H9 (cell line): ENCODE measurements at regions not wholly inside any gene's neighbourhood (a gene's known extent, or its start where the extent isn't known, plus 50 kb on each side); places are given as distances from the start of the nearest gene placed in this dataset.

ENCODE experiments used
- DNase-seq: peaks from one replicate; pipeline ENCODE4 v3.0.0-alpha.2; 2017
- H2AFZ ChIP-seq: one replicate; pipeline ENCODE4 v1.6.1; 2013; ENCODE audit warnings: mild to moderate bottlenecking, low read length, control low read depth, moderate library complexity
- H2AK5ac ChIP-seq: 2 replicates; pipeline ENCODE4 v1.6.1; 2013; ENCODE audit warnings: low read length, control low read depth, mixed read lengths; ENCODE audit not compliant: insufficient read length
- H2BK120ac ChIP-seq: one replicate; pipeline ENCODE4 v1.6.1; 2013; ENCODE audit warnings: low read depth, mild to moderate bottlenecking, low read length, control low read depth, inconsistent platforms; ENCODE audit not compliant: poor library complexity, severe bottlenecking
- H2BK12ac ChIP-seq: 2 replicates; pipeline ENCODE4 v1.6.1; 2013; ENCODE audit warnings: low read length, control low read depth, mixed read lengths, low read depth; ENCODE audit not compliant: insufficient read length
- H2BK15ac ChIP-seq: 2 replicates; pipeline ENCODE4 v1.6.1; 2013; ENCODE audit warnings: low read depth, low read length, control low read depth
- H2BK20ac ChIP-seq: one replicate; pipeline ENCODE4 v1.6.1; 2013; ENCODE audit warnings: low read depth, mild to moderate bottlenecking, low read length, control low read depth, inconsistent platforms; ENCODE audit not compliant: poor library complexity, severe bottlenecking
- H2BK5ac ChIP-seq: 2 replicates; pipeline ENCODE4 v1.6.1; 2013; ENCODE audit warnings: low read length, control low read depth, mixed read lengths; ENCODE audit not compliant: insufficient read length
- H3K14ac ChIP-seq: 2 replicates; pipeline ENCODE4 v1.6.1; 2013; ENCODE audit warnings: low read length, control low read depth; ENCODE audit not compliant: insufficient read depth
- H3K18ac ChIP-seq: 2 replicates; pipeline ENCODE4 v1.6.1; 2013; ENCODE audit warnings: low read depth, mild to moderate bottlenecking, mixed read lengths, low read length, control low read depth; ENCODE audit not compliant: insufficient read length
- H3K23ac ChIP-seq: 2 replicates; pipeline ENCODE4 v1.6.1; 2013; ENCODE audit warnings: low read length, control low read depth, mixed read lengths, low read depth; ENCODE audit not compliant: insufficient read length
- H3K23me2 ChIP-seq: 2 replicates; pipeline ENCODE4 v1.6.1; 2013; ENCODE audit warnings: low read depth, mild to moderate bottlenecking, mixed read lengths, low read length, control low read depth; ENCODE audit not compliant: insufficient read length, poor library complexity, severe bottlenecking
- H3K27ac ChIP-seq: 2 replicates; pipeline ENCODE4 v1.5.1; 2013; ENCODE audit warnings: low read length, control low read depth, mixed read lengths, low read depth; ENCODE audit not compliant: insufficient read length
- H3K27me3 ChIP-seq: 2 replicates; pipeline ENCODE4 v1.6.1; 2013; ENCODE audit warnings: low read length, control low read depth, inconsistent platforms; ENCODE audit not compliant: insufficient read depth
- H3K4ac ChIP-seq: 2 replicates; pipeline ENCODE4 v1.6.1; 2013; ENCODE audit warnings: low read depth, mild to moderate bottlenecking, control low read depth, inconsistent platforms, low read length, moderate library complexity
- H3K4me1 ChIP-seq: 2 replicates; pipeline ENCODE4 v1.6.1; 2013; ENCODE audit warnings: low read length, control low read depth, inconsistent platforms; ENCODE audit not compliant: insufficient read depth
- H3K4me2 ChIP-seq: 2 replicates; pipeline ENCODE4 v1.6.1; 2013; ENCODE audit warnings: low read length, control low read depth, mixed read lengths; ENCODE audit not compliant: insufficient read length, insufficient read depth
- H3K56ac ChIP-seq: 2 replicates; pipeline ENCODE4 v1.6.1; 2013; ENCODE audit warnings: low read depth, mild to moderate bottlenecking, mixed read lengths, low read length, control low read depth; ENCODE audit not compliant: insufficient read length
- H3K79me1 ChIP-seq: 2 replicates; pipeline ENCODE4 v1.6.1; 2013; ENCODE audit warnings: low read depth, mild to moderate bottlenecking, moderate library complexity, low read length, control low read depth, inconsistent platforms; ENCODE audit not compliant: insufficient read depth, poor library complexity, severe bottlenecking
- H3K79me2 ChIP-seq: 2 replicates; pipeline ENCODE4 v1.6.1; 2013; ENCODE audit warnings: low read length, control low read depth, inconsistent platforms; ENCODE audit not compliant: insufficient read depth
- H3K9ac ChIP-seq: 2 replicates; pipeline ENCODE4 v1.6.1; 2013; ENCODE audit warnings: low read length, control low read depth, mixed read lengths; ENCODE audit not compliant: insufficient read length; ENCODE audit errors: extremely low read depth
- H3K9me3 ChIP-seq: one replicate; pipeline ENCODE4 v1.6.1; 2013; ENCODE audit warnings: low read depth, low read length, inconsistent platforms; ENCODE audit not compliant: control insufficient read depth
- H3T11ph ChIP-seq: one replicate; pipeline ENCODE4 v1.6.1; 2013; ENCODE audit warnings: mild to moderate bottlenecking, low read length, control low read depth, inconsistent platforms
- H4K20me1 ChIP-seq: one replicate; pipeline ENCODE4 v1.6.1; 2013; ENCODE audit not compliant: control insufficient read depth, insufficient read length, insufficient read depth
- H4K5ac ChIP-seq: 2 replicates; pipeline ENCODE4 v1.6.1; 2013; ENCODE audit warnings: low read depth, mild to moderate bottlenecking, mixed read lengths, low read length, control low read depth; ENCODE audit not compliant: insufficient read length
- H4K8ac ChIP-seq: replicated peaks from 2 replicates; pipeline ENCODE4 v1.6.1; 2013; ENCODE audit warnings: low read length, control low read depth, mixed read lengths, low read depth; ENCODE audit not compliant: insufficient read length
- H4K91ac ChIP-seq: 2 replicates; pipeline ENCODE4 v1.6.1; 2013; ENCODE audit warnings: low read depth, mild to moderate bottlenecking, moderate library complexity, mixed read lengths, low read length, control low read depth; ENCODE audit not compliant: insufficient read length
- H3K27ac Mint-ChIP-seq, 3 experiments: 2 replicates in 2 of 3; 3 replicates in 1 of 3; pipeline ENCODE4 v1.8.0; 2020 to 2021; ENCODE audit warnings: mixed read lengths in 3 of 3, mild to moderate bottlenecking in 1 of 3, moderate library complexity in 1 of 3
- H3K27me3 Mint-ChIP-seq: 2 replicates; pipeline ENCODE4 v1.8.0; 2021; ENCODE audit warnings: low read depth, mild to moderate bottlenecking, moderate library complexity, mixed read lengths
- H3K36me3 Mint-ChIP-seq, 3 experiments: 2 replicates in 2 of 3; 3 replicates in 1 of 3; pipeline ENCODE4 v1.8.0; 2020 to 2021; ENCODE audit warnings: low read depth in 3 of 3, mixed read lengths in 3 of 3; ENCODE audit not compliant: insufficient read depth in 1 of 3
- H3K4me1 Mint-ChIP-seq, 2 experiments: 2 replicates each; pipeline ENCODE4 v1.8.0; 2020; ENCODE audit warnings: mixed read lengths in 2 of 2
- H3K4me3 Mint-ChIP-seq, 2 experiments: 2 replicates in 1 of 2; 3 replicates in 1 of 2; pipeline ENCODE4 v1.8.0; 2020 to 2021; ENCODE audit warnings: mild to moderate bottlenecking in 2 of 2, mixed read lengths in 2 of 2, moderate library complexity in 1 of 2
- H3K9me3 Mint-ChIP-seq, 2 experiments: 2 replicates in 1 of 2; 3 replicates in 1 of 2; pipeline ENCODE4 v1.8.0; 2020; ENCODE audit warnings: mild to moderate bottlenecking in 2 of 2, mixed read lengths in 2 of 2, moderate library complexity in 1 of 2
- WGBS: extraction: QIAGEN DNeasy Blood & Tissue Kit; methylation state at CpG from one replicate; pipeline ENCODE4 v1.1.7; 2013; ENCODE audit warnings: missing lambda C conversion rate, low lambda C conversion rate, mixed read lengths; ENCODE audit not compliant: insufficient read length; ENCODE audit errors: extremely low coverage; 5-methylcytosine and 5-hydroxymethylcytosine counted together
- TF ChIP-seq, protein P1 (sequence below): fragments of 200-600 bp; sonication (generic); conservative IDR thresholded peaks from 3 replicates; pipeline ENCODE4 v1.8.0; 2021; ENCODE audit warnings: antibody characterized with exemption, mild to moderate bottlenecking

DNA sequence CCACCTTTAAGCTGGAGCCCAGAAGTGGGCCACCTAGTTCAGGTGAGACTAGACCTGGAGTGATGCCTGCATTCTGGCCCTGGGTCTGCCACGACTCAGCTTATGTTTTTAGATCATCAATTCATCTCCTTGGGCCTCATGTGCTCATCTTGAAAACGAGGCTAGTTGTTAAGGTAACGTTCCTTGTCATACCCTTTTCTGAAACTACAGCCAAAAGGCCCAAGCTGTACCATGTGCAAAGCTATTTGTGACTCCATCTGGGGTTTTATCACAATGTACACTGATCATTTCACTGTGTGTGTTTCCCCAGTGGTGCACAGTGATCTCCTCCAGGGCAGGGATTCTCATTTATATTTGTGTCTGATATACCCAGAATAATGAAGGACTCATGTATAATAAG lies 138.4 kb upstream of the COPS8 start:
- H3K4me1 ChIP-seq: no peaks in the 10 kb centered on the region
- H3K9ac ChIP-seq: no peak overlapping the region
- no peak overlapping the region for H2AK5ac ChIP-seq
- no peak overlapping the region for H2BK120ac ChIP-seq
- peaks cover 6 to 13% (median 10%) of the 10 kb centered on the region in 3 experiments for H3K36me3 Mint-ChIP-seq
- no peak overlapping the region for H2BK15ac ChIP-seq
- peaks cover 13 to 17% of the 10 kb centered on the region in 2 experiments for H3K4me1 Mint-ChIP-seq
- H3K27ac ChIP-seq: no peak overlapping the region
- no peak overlapping the region for H4K8ac ChIP-seq
- H2BK20ac ChIP-seq: no peak overlapping the region
- H3K79me2 ChIP-seq: no peaks in the 10 kb centered on the region
- H3K4me3 Mint-ChIP-seq: no peak overlapping the region
- no peak overlapping the region for H4K5ac ChIP-seq
- H3T11ph ChIP-seq: no peak overlapping the region
- H3K18ac ChIP-seq: no peak overlapping the region
- no peak overlapping the region for H2BK12ac ChIP-seq
- no peak overlapping the region for H2AFZ ChIP-seq
- H3K4ac ChIP-seq: no peak overlapping the region
- no peak overlapping the region for H3K14ac ChIP-seq
- H3K27me3 ChIP-seq: no peaks in the 10 kb centered on the region
- no peak overlapping the region for H3K4me2 ChIP-seq
- no peak for DNase-seq
- peaks cover 13% of the 10 kb centered on the region in 2 experiments for H3K9me3 Mint-ChIP-seq
- no peaks in the 10 kb centered on the region for H3K23me2 ChIP-seq
- TF ChIP-seq, protein P1, sequence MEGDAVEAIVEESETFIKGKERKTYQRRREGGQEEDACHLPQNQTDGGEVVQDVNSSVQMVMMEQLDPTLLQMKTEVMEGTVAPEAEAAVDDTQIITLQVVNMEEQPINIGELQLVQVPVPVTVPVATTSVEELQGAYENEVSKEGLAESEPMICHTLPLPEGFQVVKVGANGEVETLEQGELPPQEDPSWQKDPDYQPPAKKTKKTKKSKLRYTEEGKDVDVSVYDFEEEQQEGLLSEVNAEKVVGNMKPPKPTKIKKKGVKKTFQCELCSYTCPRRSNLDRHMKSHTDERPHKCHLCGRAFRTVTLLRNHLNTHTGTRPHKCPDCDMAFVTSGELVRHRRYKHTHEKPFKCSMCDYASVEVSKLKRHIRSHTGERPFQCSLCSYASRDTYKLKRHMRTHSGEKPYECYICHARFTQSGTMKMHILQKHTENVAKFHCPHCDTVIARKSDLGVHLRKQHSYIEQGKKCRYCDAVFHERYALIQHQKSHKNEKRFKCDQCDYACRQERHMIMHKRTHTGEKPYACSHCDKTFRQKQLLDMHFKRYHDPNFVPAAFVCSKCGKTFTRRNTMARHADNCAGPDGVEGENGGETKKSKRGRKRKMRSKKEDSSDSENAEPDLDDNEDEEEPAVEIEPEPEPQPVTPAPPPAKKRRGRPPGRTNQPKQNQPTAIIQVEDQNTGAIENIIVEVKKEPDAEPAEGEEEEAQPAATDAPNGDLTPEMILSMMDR: no peak
- H4K91ac ChIP-seq: no peak overlapping the region
- no peak overlapping the region for H3K56ac ChIP-seq
- H3K9me3 ChIP-seq: no peaks in the 10 kb centered on the region
- no peak overlapping the region for H3K27ac Mint-ChIP-seq
- no peaks in the 10 kb centered on the region for H3K79me1 ChIP-seq
- H3K23ac ChIP-seq: no peak overlapping the region
- H2BK5ac ChIP-seq: no peak overlapping the region
- no CpG with 5 or more reads among the region's 3 CpGs for WGBS
- H3K27me3 Mint-ChIP-seq: peaks cover 8% of the 10 kb centered on the region
- no peaks in the 10 kb centered on the region for H4K20me1 ChIP-seq
